DND-41 (cell line): ENCODE measurements at regions not wholly inside any gene's neighbourhood (a gene's known extent, or its start where the extent isn't known, plus 50 kb on each side); places are given as distances from the start of the nearest gene placed in this dataset.

Experiments
- EZH2 ChIP-seq: IDR thresholded peaks from 3 replicates; pipeline ENCODE4 v1.6.1; 2012; ENCODE audit warnings: borderline replicate concordance, low read depth, mild to moderate bottlenecking, moderate library complexity, low read length, inconsistent platforms; ENCODE audit not compliant: severe bottlenecking
- TF ChIP-seq, protein P1 (sequence below): IDR thresholded peaks from 2 replicates; pipeline ENCODE4 v1.5.1; 2012; ENCODE audit warnings: borderline replicate concordance, low read length, moderate library complexity, mild to moderate bottlenecking; ENCODE audit not compliant: poor library complexity, severe bottlenecking; ENCODE audit errors: extremely low read depth

DNA sequence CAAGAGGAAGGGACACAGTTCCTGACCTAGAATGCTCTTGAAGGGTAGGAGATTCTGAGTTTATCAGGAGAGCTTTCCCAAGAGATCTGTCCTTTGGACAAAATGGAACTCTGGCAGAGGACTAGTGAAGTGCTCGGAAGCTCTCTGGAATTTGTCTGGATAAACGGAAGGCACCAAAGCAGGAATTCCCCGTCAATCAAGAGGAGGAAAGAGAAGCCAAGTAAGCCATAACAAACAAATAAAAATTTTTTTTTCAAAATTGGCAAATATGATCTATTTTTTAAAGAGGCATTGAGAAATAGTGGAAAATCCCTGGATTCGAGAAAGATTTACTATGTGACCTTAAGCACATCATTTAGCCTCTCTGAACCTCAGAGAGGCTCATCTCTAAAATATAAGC lies 99.2 kb downstream of the GRIN2B start:
- TF ChIP-seq, protein P1, sequence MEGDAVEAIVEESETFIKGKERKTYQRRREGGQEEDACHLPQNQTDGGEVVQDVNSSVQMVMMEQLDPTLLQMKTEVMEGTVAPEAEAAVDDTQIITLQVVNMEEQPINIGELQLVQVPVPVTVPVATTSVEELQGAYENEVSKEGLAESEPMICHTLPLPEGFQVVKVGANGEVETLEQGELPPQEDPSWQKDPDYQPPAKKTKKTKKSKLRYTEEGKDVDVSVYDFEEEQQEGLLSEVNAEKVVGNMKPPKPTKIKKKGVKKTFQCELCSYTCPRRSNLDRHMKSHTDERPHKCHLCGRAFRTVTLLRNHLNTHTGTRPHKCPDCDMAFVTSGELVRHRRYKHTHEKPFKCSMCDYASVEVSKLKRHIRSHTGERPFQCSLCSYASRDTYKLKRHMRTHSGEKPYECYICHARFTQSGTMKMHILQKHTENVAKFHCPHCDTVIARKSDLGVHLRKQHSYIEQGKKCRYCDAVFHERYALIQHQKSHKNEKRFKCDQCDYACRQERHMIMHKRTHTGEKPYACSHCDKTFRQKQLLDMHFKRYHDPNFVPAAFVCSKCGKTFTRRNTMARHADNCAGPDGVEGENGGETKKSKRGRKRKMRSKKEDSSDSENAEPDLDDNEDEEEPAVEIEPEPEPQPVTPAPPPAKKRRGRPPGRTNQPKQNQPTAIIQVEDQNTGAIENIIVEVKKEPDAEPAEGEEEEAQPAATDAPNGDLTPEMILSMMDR: no peak
- no peak for TF ChIP-seq EZH2
